PC-9 (cell line): ENCODE measurements at regions not wholly inside any gene's neighbourhood (a gene's known extent, or its start where the extent isn't known, plus 50 kb on each side); places are given as distances from the start of the nearest gene placed in this dataset.

Experiments
- BruUV-seq: library from RNA; stranded (reverse); fragments of 400-500 nt; replicated peaks from 2 replicates; lab custom pipeline; 2021; lab: Mats Ljungman, UMichigan
- CTCF ChIA-PET: fragments of 300-600 bp; sonication (Branson Sonifier 250); formaldehyde crosslinking; loops from one replicate; lab custom pipeline; 2022; ENCODE audit warnings: antibody characterized with exemption; lab: Charles Lee
- POLR2A ChIA-PET: fragments of 300-600 bp; sonication (Branson Sonifier 250); formaldehyde crosslinking; loops from one replicate; lab custom pipeline; 2022; ENCODE audit warnings: antibody characterized with exemption; ENCODE audit not compliant: unreplicated experiment; lab: Charles Lee
- DNase-seq, 2 experiments: peaks; one replicate each; pipeline versions ENCODE4 v3.0.0 to v3.0.0-alpha.2; 2015 to 2022; ENCODE audit warnings: mixed read lengths in 1 of 2
- H2AFZ ChIP-seq: fragments of 200-600 bp; sonication (generic); 2 replicates; pipeline ENCODE4 v1.8.1; 2017; ENCODE audit warnings: antibody characterized with exemption
- H3F3A ChIP-seq: fragments of 200-600 bp; sonication (generic); 2 replicates; pipeline ENCODE4 v1.8.1; 2017; ENCODE audit warnings: antibody characterized with exemption, mild to moderate bottlenecking, low read depth; ENCODE audit not compliant: insufficient read depth
- H3K27ac ChIP-seq: fragments of 200-600 bp; sonication (generic); 2 replicates; pipeline ENCODE4 v1.6.1; 2016; ENCODE audit warnings: mixed run types
- H3K27me3 ChIP-seq: fragments of 200-600 bp; sonication (generic); 2 replicates; pipeline ENCODE4 v1.6.1; 2016; ENCODE audit warnings: low read depth, mixed run types; ENCODE audit not compliant: insufficient read depth
- H3K36me3 ChIP-seq: fragments of 200-600 bp; sonication (generic); 2 replicates; pipeline ENCODE4 v1.6.1; 2016; ENCODE audit warnings: low read depth, mixed run types
- H3K4me1 ChIP-seq: fragments of 200-600 bp; sonication (generic); replicated peaks from 2 replicates; pipeline ENCODE4 v1.6.1; 2016; ENCODE audit warnings: mixed run types; ENCODE audit not compliant: insufficient read depth
- H3K4me2 ChIP-seq: fragments of 200-600 bp; sonication (generic); 2 replicates; pipeline ENCODE4 v1.6.1; 2017; ENCODE audit warnings: mixed run types
- H3K4me3 ChIP-seq: fragments of 200-600 bp; sonication (generic); 2 replicates; pipeline ENCODE4 v1.6.1; 2016; ENCODE audit warnings: mixed run types
- H3K79me2 ChIP-seq: fragments of 200-600 bp; sonication (generic); 2 replicates; pipeline ENCODE4 v1.6.1; 2017; ENCODE audit warnings: low read depth, mixed run types
- H3K9me2 ChIP-seq: fragments of 200-600 bp; sonication (generic); 2 replicates; pipeline ENCODE4 v1.8.1; 2017; ENCODE audit warnings: mild to moderate bottlenecking; ENCODE audit not compliant: insufficient read depth
- H3K9me3 ChIP-seq: fragments of 200-600 bp; sonication (generic); 2 replicates; pipeline ENCODE4 v1.8.1; 2016; ENCODE audit warnings: low read depth; ENCODE audit not compliant: insufficient read depth
- H4K20me1 ChIP-seq: fragments of 200-600 bp; sonication (generic); 2 replicates; pipeline ENCODE4 v1.8.1; 2017; ENCODE audit not compliant: insufficient read depth
- CTCF ChIP-seq: fragments of 200-600 bp; sonication (generic); conservative IDR thresholded peaks from 2 replicates; pipeline ENCODE4 v1.6.1; 2017; ENCODE audit warnings: mixed run types, antibody characterized with exemption, mild to moderate bottlenecking, moderate library complexity
- EZH2 ChIP-seq: fragments of 200-600 bp; sonication (generic); IDR thresholded peaks from 2 replicates; pipeline ENCODE4 v1.8.0; 2017; ENCODE audit warnings: antibody characterized with exemption, low read depth
- intact Hi-C: fragments of 100-400 bp; cut with micrococcal nuclease; formaldehyde crosslinking; loops from one replicate; pipeline ENCODE4 v1.10.0; 2022; ENCODE audit not compliant: unreplicated experiment

GRCh38 chr21:27511233-27511632 is 544.3 kb upstream of the ADAMTS5 start:
- BruUV-seq: no TSS peak
- TF ChIP-seq EZH2 (no peak), CTCF (no peak)
- DNase-seq: no peak

GRCh38 chr21:27507695-27508094 is 540.8 kb upstream of the ADAMTS5 start:
- intact Hi-C loops: no loop called here
- no peaks in the 10 kb centered on the region for H3K27me3 ChIP-seq
- no peaks in the 10 kb centered on the region for H3K9me3 ChIP-seq
- H3K79me2 ChIP-seq: no peaks in the 10 kb centered on the region
- H2AFZ ChIP-seq: no peak overlapping the region
- no peak overlapping the region for H3K27ac ChIP-seq
- no peaks in the 10 kb centered on the region for H3F3A ChIP-seq
- TF ChIP-seq EZH2: no peak
- no peak for TF ChIP-seq CTCF
- H3K36me3 ChIP-seq: no peaks in the 10 kb centered on the region
- ChIA-PET POLR2A (no interaction called here), CTCF (no interaction called here)
- H3K4me2 ChIP-seq: no peak overlapping the region
- H3K4me3 ChIP-seq: no peak overlapping the region
- H4K20me1 ChIP-seq: no peaks in the 10 kb centered on the region
- no peaks in the 10 kb centered on the region for H3K9me2 ChIP-seq
- BruUV-seq: no TSS peak
- no peaks in the 10 kb centered on the region for H3K4me1 ChIP-seq
- no peak for DNase-seq

More at GRCh38 chr21:27511233-27511632, 544.3 kb upstream of the ADAMTS5 start:
- ChIA-PET CTCF (no interaction called here), POLR2A (no interaction called here)
- Histone ChIP-seq H3K4me2 (no peak overlapping the region), H3K4me3 (no peak overlapping the region), H3K27me3 (no peaks in the 10 kb centered on the region), H3F3A (no peaks in the 10 kb centered on the region), H3K9me3 (no peaks in the 10 kb centered on the region), H2AFZ (no peak overlapping the region), H3K79me2 (no peaks in the 10 kb centered on the region), H4K20me1 (no peaks in the 10 kb centered on the region), H3K9me2 (no peaks in the 10 kb centered on the region), H3K36me3 (no peaks in the 10 kb centered on the region), H3K4me1 (no peaks in the 10 kb centered on the region), H3K27ac (no peak overlapping the region)
- intact Hi-C loops: no loop called here

GRCh38 chr21:27505516-27505915 is 538.6 kb upstream of the ADAMTS5 start:
- intact Hi-C loops: no loop called here
- ChIA-PET POLR2A (no interaction called here), CTCF (no interaction called here)
- no peaks in the 10 kb centered on the region for H3F3A ChIP-seq
- no peak overlapping the region for H2AFZ ChIP-seq
- no peaks in the 10 kb centered on the region for H4K20me1 ChIP-seq
- no TSS peak for BruUV-seq
- H3K79me2 ChIP-seq: no peaks in the 10 kb centered on the region
- no peak for TF ChIP-seq EZH2
- no peak for TF ChIP-seq CTCF
- no peaks in the 10 kb centered on the region for H3K9me3 ChIP-seq
- H3K27ac ChIP-seq: no peak overlapping the region
- no peak overlapping the region for H3K4me2 ChIP-seq
- H3K9me2 ChIP-seq: no peaks in the 10 kb centered on the region
- H3K4me3 ChIP-seq: no peak overlapping the region
- no peaks in the 10 kb centered on the region for H3K27me3 ChIP-seq
- H3K36me3 ChIP-seq: no peaks in the 10 kb centered on the region
- no peak for DNase-seq
- no peaks in the 10 kb centered on the region for H3K4me1 ChIP-seq
